ENCODE measurements at regions not wholly inside any gene's neighbourhood (a gene's known extent, or its start where the extent isn't known, plus 50 kb on each side); places are given as distances from the start of the nearest gene placed in this dataset.

- H3K36me3 Mint-ChIP-seq (ENCODE audit: low read depth): peaks cover 4% of the 10 kb centered on the region
- peaks cover 46% of the 10 kb centered on the region for H3K4me1 Mint-ChIP-seq (ENCODE audit: low read depth)
- peaks cover 6% of the 10 kb centered on the region for H3K9me3 Mint-ChIP-seq (ENCODE audit: low read depth)
- no peak overlapping the region for H3K4me3 Mint-ChIP-seq (ENCODE audit: unreplicated experiment)
- H3K27me3 Mint-ChIP-seq (ENCODE audit: low read depth): no peaks in the 10 kb centered on the region
- TF ChIP-seq, protein P1, sequence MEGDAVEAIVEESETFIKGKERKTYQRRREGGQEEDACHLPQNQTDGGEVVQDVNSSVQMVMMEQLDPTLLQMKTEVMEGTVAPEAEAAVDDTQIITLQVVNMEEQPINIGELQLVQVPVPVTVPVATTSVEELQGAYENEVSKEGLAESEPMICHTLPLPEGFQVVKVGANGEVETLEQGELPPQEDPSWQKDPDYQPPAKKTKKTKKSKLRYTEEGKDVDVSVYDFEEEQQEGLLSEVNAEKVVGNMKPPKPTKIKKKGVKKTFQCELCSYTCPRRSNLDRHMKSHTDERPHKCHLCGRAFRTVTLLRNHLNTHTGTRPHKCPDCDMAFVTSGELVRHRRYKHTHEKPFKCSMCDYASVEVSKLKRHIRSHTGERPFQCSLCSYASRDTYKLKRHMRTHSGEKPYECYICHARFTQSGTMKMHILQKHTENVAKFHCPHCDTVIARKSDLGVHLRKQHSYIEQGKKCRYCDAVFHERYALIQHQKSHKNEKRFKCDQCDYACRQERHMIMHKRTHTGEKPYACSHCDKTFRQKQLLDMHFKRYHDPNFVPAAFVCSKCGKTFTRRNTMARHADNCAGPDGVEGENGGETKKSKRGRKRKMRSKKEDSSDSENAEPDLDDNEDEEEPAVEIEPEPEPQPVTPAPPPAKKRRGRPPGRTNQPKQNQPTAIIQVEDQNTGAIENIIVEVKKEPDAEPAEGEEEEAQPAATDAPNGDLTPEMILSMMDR (IDR thresholded peaks at IDR 0.05): no peak
- no peak for DNase-seq (ENCODE audit: low spot score)
- peak overlapping the region; percentile 45 for H3K27ac Mint-ChIP-seq (ENCODE audit: unreplicated experiment)
Measured at GRCh38 chr6:11356404-11357155, 124.1 kb upstream of the NEDD9 start.

DNA sequence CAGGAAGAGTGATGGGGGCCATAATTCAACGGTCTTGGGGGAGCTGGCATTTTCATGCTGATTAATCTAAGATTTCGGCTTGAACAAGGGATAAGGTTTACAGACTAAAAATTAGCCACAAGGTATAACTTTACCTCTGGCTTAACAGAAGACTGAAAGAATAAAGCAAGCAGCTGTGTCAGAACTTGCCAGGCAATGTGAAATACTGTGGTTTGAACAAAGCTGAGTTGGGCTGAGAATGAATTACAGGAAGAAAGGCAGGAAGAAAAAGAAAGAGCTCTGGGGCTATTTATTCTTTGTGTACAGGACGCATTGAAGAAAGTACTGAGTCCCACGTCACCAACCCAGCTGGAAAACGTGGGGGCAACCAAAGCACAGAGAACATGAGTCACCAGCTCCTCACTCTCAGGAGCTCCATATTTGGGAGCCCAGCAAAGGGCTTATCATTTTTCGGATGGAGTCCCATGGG, 121.5 kb upstream of the NEDD9 start:
- Mint-ChIP-seq H3K27ac (ENCODE audit: unreplicated experiment) (peak overlapping the region; percentile 92), H3K4me1 (ENCODE audit: low read depth) (peaks cover 45% of the 10 kb centered on the region), H3K36me3 (ENCODE audit: low read depth) (no peaks in the 10 kb centered on the region), H3K9me3 (ENCODE audit: low read depth) (no peaks in the 10 kb centered on the region), H3K27me3 (ENCODE audit: low read depth) (no peaks in the 10 kb centered on the region), H3K4me3 (ENCODE audit: unreplicated experiment) (no peak overlapping the region)
- no peak for DNase-seq (ENCODE audit: low spot score)
- TF ChIP-seq, protein P1 (IDR thresholded peaks at IDR 0.05): no peak

DNA sequence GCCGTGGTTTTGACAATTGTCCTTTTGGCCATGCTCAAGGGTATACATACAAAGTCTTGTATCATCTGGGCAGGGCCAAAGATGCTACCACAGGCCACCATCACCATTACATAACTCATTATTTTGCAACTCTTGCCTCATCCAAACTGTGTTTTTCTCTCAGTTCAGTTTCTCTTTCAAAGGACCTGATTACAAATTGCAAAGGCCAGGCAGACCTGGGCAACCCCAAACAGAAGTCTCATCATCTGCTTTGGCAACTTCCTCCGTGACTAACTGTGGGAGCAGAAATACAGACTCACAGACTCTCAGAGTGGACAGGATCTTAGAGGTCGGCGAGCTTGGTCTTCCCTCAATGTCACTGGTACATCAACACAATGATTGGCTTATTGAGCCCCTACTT, 117.8 kb upstream of the NEDD9 start:
- H3K9me3 Mint-ChIP-seq (ENCODE audit: low read depth): peaks cover 6% of the 10 kb centered on the region
- DNase-seq (ENCODE audit: low spot score): no peak
- no peak overlapping the region for H3K4me3 Mint-ChIP-seq (ENCODE audit: unreplicated experiment)
- TF ChIP-seq, protein P1 (IDR thresholded peaks at IDR 0.05): no peak
- no peak overlapping the region for H3K27ac Mint-ChIP-seq (ENCODE audit: unreplicated experiment)
- no peaks in the 10 kb centered on the region for H3K27me3 Mint-ChIP-seq (ENCODE audit: low read depth)
- H3K4me1 Mint-ChIP-seq (ENCODE audit: low read depth): peaks cover 24% of the 10 kb centered on the region
- H3K36me3 Mint-ChIP-seq (ENCODE audit: low read depth): no peaks in the 10 kb centered on the region

DNA sequence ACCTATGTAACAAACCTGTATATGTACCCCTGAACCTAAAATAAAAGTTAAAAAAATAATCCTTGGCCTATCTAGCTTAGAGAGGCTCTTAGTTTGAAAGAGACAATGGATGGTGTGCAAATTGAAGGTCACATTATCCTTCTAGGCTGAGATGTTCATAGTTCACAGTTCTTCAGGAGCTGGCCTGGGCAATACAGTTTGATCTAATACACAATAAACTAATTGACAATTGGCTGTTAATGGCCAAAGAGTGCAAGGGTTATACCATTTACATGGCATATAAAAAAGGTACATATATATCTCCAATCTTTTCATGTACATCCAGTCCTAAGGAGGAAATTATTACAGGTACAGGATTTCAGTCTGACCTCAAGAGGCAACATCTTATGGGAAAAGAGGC, 117.4 kb upstream of the NEDD9 start:
- no peak for DNase-seq (ENCODE audit: low spot score)
- TF ChIP-seq, protein P1 (IDR thresholded peaks at IDR 0.05): no peak

DNA sequence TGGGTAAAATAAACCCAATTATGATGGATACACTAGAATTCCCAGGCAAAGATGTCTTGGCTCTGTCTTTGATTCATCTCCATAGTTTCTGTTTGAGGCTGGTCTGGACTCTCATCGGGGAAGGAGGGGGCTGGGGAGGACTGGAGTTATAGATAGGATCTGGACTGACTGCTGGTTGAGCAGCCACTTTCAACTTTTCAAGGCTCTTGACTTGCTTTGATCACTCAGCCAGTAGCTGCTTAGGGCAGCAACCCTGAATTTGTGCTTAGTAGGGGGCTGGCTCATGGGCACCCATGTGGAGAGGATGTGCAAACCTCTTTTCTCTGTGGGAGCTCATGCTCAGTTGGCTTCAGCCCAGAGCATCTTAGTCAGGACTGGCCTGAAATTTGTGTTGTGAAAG, 114.0 kb upstream of the NEDD9 start:
- TF ChIP-seq, protein P1 (IDR thresholded peaks at IDR 0.05): no peak
- H3K36me3 Mint-ChIP-seq (ENCODE audit: low read depth): no peaks in the 10 kb centered on the region
- H3K27ac Mint-ChIP-seq (ENCODE audit: unreplicated experiment): no peak overlapping the region
- no peaks in the 10 kb centered on the region for H3K27me3 Mint-ChIP-seq (ENCODE audit: low read depth)
- H3K4me3 Mint-ChIP-seq (ENCODE audit: unreplicated experiment): no peak overlapping the region
- DNase-seq (ENCODE audit: low spot score): no peak
- H3K9me3 Mint-ChIP-seq (ENCODE audit: low read depth): peaks cover 6% of the 10 kb centered on the region
- no peaks in the 10 kb centered on the region for H3K4me1 Mint-ChIP-seq (ENCODE audit: low read depth)

More for the DNA sequence above, 117.4 kb upstream of the NEDD9 start:
- Mint-ChIP-seq H3K4me3 (ENCODE audit: unreplicated experiment) (no peak overlapping the region), H3K9me3 (ENCODE audit: low read depth) (peaks cover 6% of the 10 kb centered on the region), H3K4me1 (ENCODE audit: low read depth) (peaks cover 19% of the 10 kb centered on the region), H3K27ac (ENCODE audit: unreplicated experiment) (no peak overlapping the region), H3K36me3 (ENCODE audit: low read depth) (no peaks in the 10 kb centered on the region), H3K27me3 (ENCODE audit: low read depth) (no peaks in the 10 kb centered on the region)

Data from chondrocyte (in vitro differentiated cells).